ENCODE measurements at regions not wholly inside any gene's neighbourhood (a gene's known extent, or its start where the extent isn't known, plus 50 kb on each side); places are given as distances from the start of the nearest gene placed in this dataset.
A peak's percentile ranks its signal among the peaks of the same experiment; 100 is the strongest.

DNA sequence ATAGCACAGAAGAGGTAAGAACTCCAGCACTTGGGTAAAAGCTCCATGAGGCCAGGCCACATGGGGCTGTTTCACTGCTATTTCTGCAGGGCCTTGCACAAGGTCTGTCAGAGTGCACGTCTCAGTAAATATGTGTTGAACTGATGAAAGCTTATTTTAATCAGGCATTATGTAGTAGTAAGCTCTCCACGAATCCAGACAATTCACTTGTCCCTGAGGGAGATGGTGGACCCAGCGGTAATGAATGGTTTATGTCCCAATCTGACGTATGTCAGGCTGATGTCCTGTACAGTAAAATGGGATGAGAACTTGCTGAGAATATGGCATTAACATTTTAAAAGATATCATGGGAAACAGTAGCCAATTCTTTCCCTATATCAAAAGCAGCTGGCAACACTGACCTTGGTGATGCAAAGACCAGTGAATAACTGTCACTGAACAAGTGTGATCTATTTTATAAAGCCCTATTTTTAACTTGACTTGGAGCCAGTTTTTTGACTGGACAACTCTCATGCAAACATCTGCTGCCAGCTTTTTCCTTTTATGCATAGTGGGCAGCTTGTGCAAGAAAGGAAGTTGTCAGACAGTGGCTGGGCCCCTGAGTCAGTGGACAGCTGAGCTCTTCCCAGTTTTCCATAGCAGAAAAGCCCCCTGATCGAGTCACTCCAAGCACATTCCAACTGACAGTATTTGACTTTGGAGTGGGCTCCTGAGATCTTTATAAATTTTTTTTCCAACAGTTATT is 519.8 kb upstream of the MDFIC2 start:
- Histone ChIP-seq H4K12ac (ENCODE audit: low read depth, low read length) (no peak overlapping the region), H3K4me3 (ENCODE audit: low read depth, low read length) (no peak overlapping the region), H3K27me3 (ENCODE audit: insufficient read depth, low read length) (no peaks in the 10 kb centered on the region), H3K79me2 (ENCODE audit: control insufficient read depth, insufficient read depth, low read length, poor library complexity) (no peaks in the 10 kb centered on the region), H3K4me1 (ENCODE audit: control insufficient read depth in 1 of 2, insufficient read depth in 2 of 2, low read length in 2 of 2) (no peaks in the 10 kb centered on the region), H3K27ac (ENCODE audit: low read depth, low read length) (no peak overlapping the region), H3K4me2 (ENCODE audit: low read length) (no peak overlapping the region), H3K9me3 (ENCODE audit: insufficient read depth, low read depth, low read length) (no peaks in the 10 kb centered on the region), H3K9ac (ENCODE audit: low read length) (peak overlapping the region; percentile 46), H2BK12ac (ENCODE audit: low read length) (no peak overlapping the region), H2BK5ac (ENCODE audit: low read depth, low read length, poor library complexity) (no peak overlapping the region), H2AFZ (ENCODE audit: insufficient read depth, low read length, poor library complexity) (no peak overlapping the region), H2BK120ac (ENCODE audit: insufficient read depth, low read length, poor library complexity) (no peak overlapping the region), H3K4ac (ENCODE audit: low read depth, low read length) (no peak overlapping the region), H2AK5ac (ENCODE audit: low read length) (no peak overlapping the region), H3K79me1 (ENCODE audit: low read length) (no peaks in the 10 kb centered on the region), H3K14ac (ENCODE audit: low read length) (no peak overlapping the region), H3K23ac (ENCODE audit: low read length) (no peak overlapping the region), H4K8ac (ENCODE audit: low read depth, low read length) (no peak overlapping the region), H3K36me3 (ENCODE audit: control insufficient read depth in 1 of 2, insufficient read depth in 2 of 2, low read length in 2 of 2) (no peaks in the 10 kb centered on the region), H4K91ac (ENCODE audit: low read depth, low read length) (no peak overlapping the region), H3K18ac (ENCODE audit: low read length) (no peak overlapping the region)
- DNase-seq = peak in 1 of 2 donors; percentile 10
- WGBS (ENCODE audit: extremely low coverage, insufficient coverage, insufficient read length) = no CpG with 5 or more reads among the region's 5 CpGs

DNA sequence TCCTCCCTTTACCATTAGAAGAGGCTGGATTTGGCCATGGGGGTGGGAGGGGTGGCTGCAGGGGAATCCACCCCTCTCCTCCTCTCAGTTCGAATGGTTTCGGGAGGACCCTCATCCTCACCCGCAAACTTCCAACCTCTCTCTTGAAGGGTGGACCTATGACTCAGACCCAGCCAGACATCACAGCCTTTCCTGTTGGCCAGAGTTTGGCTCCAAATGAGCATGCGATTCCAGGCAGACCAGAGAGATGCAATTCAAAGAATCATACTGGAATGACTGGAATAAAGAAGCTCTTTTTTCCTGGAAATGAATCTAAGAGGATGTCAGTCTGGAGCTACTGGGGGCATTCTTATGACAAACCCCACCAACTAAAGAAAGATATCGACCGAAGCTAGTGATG is 516.7 kb upstream of the MDFIC2 start:
- H2BK5ac ChIP-seq (ENCODE audit: low read depth, low read length, poor library complexity) = no peak overlapping the region
- no peak overlapping the region for H2BK120ac ChIP-seq (ENCODE audit: insufficient read depth, low read length, poor library complexity)
- no peak overlapping the region for H3K4me2 ChIP-seq (ENCODE audit: low read length)
- no peak overlapping the region for H3K18ac ChIP-seq (ENCODE audit: low read length)
- H4K12ac ChIP-seq (ENCODE audit: low read depth, low read length) = no peak overlapping the region
- no peak overlapping the region for H3K9ac ChIP-seq (ENCODE audit: low read length)
- H3K4me3 ChIP-seq (ENCODE audit: low read depth, low read length) = no peak overlapping the region
- no peak overlapping the region for H2BK12ac ChIP-seq (ENCODE audit: low read length)
- no CpG with 5 or more reads among the region's 6 CpGs for WGBS (ENCODE audit: extremely low coverage, insufficient coverage, insufficient read length)
- no peak overlapping the region for H3K27ac ChIP-seq (ENCODE audit: low read depth, low read length)
- no peak overlapping the region for H4K8ac ChIP-seq (ENCODE audit: low read depth, low read length)
- H3K23ac ChIP-seq (ENCODE audit: low read length) = no peak overlapping the region
- no peak overlapping the region for H2AK5ac ChIP-seq (ENCODE audit: low read length)
- H3K14ac ChIP-seq (ENCODE audit: low read length) = no peak overlapping the region
- H3K4me1 ChIP-seq (ENCODE audit: control insufficient read depth in 1 of 2, insufficient read depth in 2 of 2, low read length in 2 of 2) = no peaks in the 10 kb centered on the region
- H3K79me1 ChIP-seq (ENCODE audit: low read length) = no peaks in the 10 kb centered on the region
- H3K79me2 ChIP-seq (ENCODE audit: control insufficient read depth, insufficient read depth, low read length, poor library complexity) = no peaks in the 10 kb centered on the region
- H3K4ac ChIP-seq (ENCODE audit: low read depth, low read length) = no peak overlapping the region
- H4K91ac ChIP-seq (ENCODE audit: low read depth, low read length) = no peak overlapping the region
- no peak for DNase-seq
- no peaks in the 10 kb centered on the region for H3K36me3 ChIP-seq (ENCODE audit: control insufficient read depth in 1 of 2, insufficient read depth in 2 of 2, low read length in 2 of 2)
- H3K9me3 ChIP-seq (ENCODE audit: insufficient read depth, low read depth, low read length) = no peaks in the 10 kb centered on the region
- no peaks in the 10 kb centered on the region for H3K27me3 ChIP-seq (ENCODE audit: insufficient read depth, low read length)
- H2AFZ ChIP-seq (ENCODE audit: insufficient read depth, low read length, poor library complexity) = no peak overlapping the region

- no peaks in the 10 kb centered on the region for H3K4me1 ChIP-seq (ENCODE audit: control insufficient read depth in 1 of 2, insufficient read depth in 2 of 2, low read length in 2 of 2)
- no peak overlapping the region for H4K8ac ChIP-seq (ENCODE audit: low read depth, low read length)
- H2BK12ac ChIP-seq (ENCODE audit: low read length) = no peak overlapping the region
- H3K27ac ChIP-seq (ENCODE audit: low read depth, low read length) = no peak overlapping the region
- no peaks in the 10 kb centered on the region for H3K27me3 ChIP-seq (ENCODE audit: insufficient read depth, low read length)
- H3K36me3 ChIP-seq (ENCODE audit: control insufficient read depth in 1 of 2, insufficient read depth in 2 of 2, low read length in 2 of 2) = no peaks in the 10 kb centered on the region
- no peaks in the 10 kb centered on the region for H3K9me3 ChIP-seq (ENCODE audit: insufficient read depth, low read depth, low read length)
- no peak overlapping the region for H2AK5ac ChIP-seq (ENCODE audit: low read length)
- H3K79me1 ChIP-seq (ENCODE audit: low read length) = no peaks in the 10 kb centered on the region
- no peak overlapping the region for H4K91ac ChIP-seq (ENCODE audit: low read depth, low read length)
- no peak overlapping the region for H3K23ac ChIP-seq (ENCODE audit: low read length)
- H2BK120ac ChIP-seq (ENCODE audit: insufficient read depth, low read length, poor library complexity) = no peak overlapping the region
- H3K4me2 ChIP-seq (ENCODE audit: low read length) = no peak overlapping the region
- H3K4ac ChIP-seq (ENCODE audit: low read depth, low read length) = no peak overlapping the region
- H3K9ac ChIP-seq (ENCODE audit: low read length) = no peak overlapping the region
- no peak overlapping the region for H3K18ac ChIP-seq (ENCODE audit: low read length)
- no peak for DNase-seq
- H3K4me3 ChIP-seq (ENCODE audit: low read depth, low read length) = no peak overlapping the region
- H3K14ac ChIP-seq (ENCODE audit: low read length) = no peak overlapping the region
- H2BK5ac ChIP-seq (ENCODE audit: low read depth, low read length, poor library complexity) = no peak overlapping the region
- H2AFZ ChIP-seq (ENCODE audit: insufficient read depth, low read length, poor library complexity) = no peak overlapping the region
- H4K12ac ChIP-seq (ENCODE audit: low read depth, low read length) = no peak overlapping the region
- H3K79me2 ChIP-seq (ENCODE audit: control insufficient read depth, insufficient read depth, low read length, poor library complexity) = no peaks in the 10 kb centered on the region
- WGBS (ENCODE audit: extremely low coverage, insufficient coverage, insufficient read length) = no CpG with 5 or more reads among the region's 1 CpG
Measured at GRCh38 chr3:70824773-70825172, 512.3 kb upstream of the MDFIC2 start.

GRCh38 chr3:70824078-70824477 is 511.6 kb upstream of the MDFIC2 start:
- Histone ChIP-seq H3K79me2 (ENCODE audit: control insufficient read depth, insufficient read depth, low read length, poor library complexity) (no peaks in the 10 kb centered on the region), H2AK5ac (ENCODE audit: low read length) (no peak overlapping the region), H4K91ac (ENCODE audit: low read depth, low read length) (no peak overlapping the region), H3K27ac (ENCODE audit: low read depth, low read length) (no peak overlapping the region), H3K27me3 (ENCODE audit: insufficient read depth, low read length) (no peaks in the 10 kb centered on the region), H2BK12ac (ENCODE audit: low read length) (no peak overlapping the region), H2BK120ac (ENCODE audit: insufficient read depth, low read length, poor library complexity) (no peak overlapping the region), H2AFZ (ENCODE audit: insufficient read depth, low read length, poor library complexity) (no peak overlapping the region), H3K36me3 (ENCODE audit: control insufficient read depth in 1 of 2, insufficient read depth in 2 of 2, low read length in 2 of 2) (no peaks in the 10 kb centered on the region), H4K8ac (ENCODE audit: low read depth, low read length) (no peak overlapping the region), H3K4me1 (ENCODE audit: control insufficient read depth in 1 of 2, insufficient read depth in 2 of 2, low read length in 2 of 2) (no peaks in the 10 kb centered on the region), H3K9me3 (ENCODE audit: insufficient read depth, low read depth, low read length) (no peaks in the 10 kb centered on the region), H3K23ac (ENCODE audit: low read length) (no peak overlapping the region), H2BK5ac (ENCODE audit: low read depth, low read length, poor library complexity) (no peak overlapping the region), H3K4me3 (ENCODE audit: low read depth, low read length) (no peak overlapping the region), H3K18ac (ENCODE audit: low read length) (no peak overlapping the region), H3K14ac (ENCODE audit: low read length) (no peak overlapping the region), H3K79me1 (ENCODE audit: low read length) (no peaks in the 10 kb centered on the region), H4K12ac (ENCODE audit: low read depth, low read length) (no peak overlapping the region), H3K4ac (ENCODE audit: low read depth, low read length) (no peak overlapping the region), H3K9ac (ENCODE audit: low read length) (no peak overlapping the region), H3K4me2 (ENCODE audit: low read length) (no peak overlapping the region)
- no peak for DNase-seq
- no CpG with 5 or more reads among the region's 2 CpGs for WGBS (ENCODE audit: extremely low coverage, insufficient coverage, insufficient read length)
